Keratinocyte (primary cell): ENCODE measurements at regions not wholly inside any gene's neighbourhood (a gene's known extent, or its start where the extent isn't known, plus 50 kb on each side); places are given as distances from the start of the nearest gene placed in this dataset.

Source experiments
- CTCF ChIP-seq, 3 experiments: IDR thresholded peaks in 1 of 3; conservative IDR thresholded peaks in 1 of 3; optimal IDR thresholded peaks in 1 of 3; 2 replicates in 2 of 3; 3 replicates in 1 of 3; pipeline versions ENCODE3 to v1.5.1; 2011; ENCODE audit warnings: low read length in 3 of 3, mild to moderate bottlenecking in 3 of 3, moderate library complexity in 2 of 3, control low read depth in 1 of 3, inconsistent platforms in 1 of 3; ENCODE audit not compliant: insufficient read depth in 2 of 3; ENCODE audit errors: extremely low read depth in 1 of 3
- EZH2 ChIP-seq: IDR thresholded peaks from one replicate; pipeline ENCODE4 v1.6.1; 2012; ENCODE audit warnings: inconsistent platforms, mild to moderate bottlenecking, low read length, moderate library complexity

GRCh38 chr21:35860189-35860869 lies 200.0 kb downstream of the SETD4 start:
- no peak for TF ChIP-seq CTCF (optimal IDR thresholded peaks at IDR 0.05 in 1 of 3, IDR thresholded peaks at IDR 0.05 in 1 of 3, conservative IDR thresholded peaks at IDR 0.05 in 1 of 3; ENCODE audit: extremely low read depth in 1 of 3, insufficient read depth in 2 of 3, low read length in 3 of 3)
- TF ChIP-seq EZH2, result no peak
